Astrocyte (in vitro differentiated cells and primary cell): ENCODE measurements at regions not wholly inside any gene's neighbourhood (a gene's known extent, or its start where the extent isn't known, plus 50 kb on each side); places are given as distances from the start of the nearest gene placed in this dataset.

ENCODE experiments used
- EZH2 ChIP-seq: IDR thresholded peaks from 2 replicates; pipeline ENCODE4 v1.6.1; 2012; ENCODE audit warnings: mild to moderate bottlenecking, low read length, inconsistent platforms; ENCODE audit not compliant: insufficient read depth
- TF ChIP-seq, protein P1 (sequence below): IDR thresholded peaks from 2 replicates; pipeline ENCODE4 v1.5.1; 2011; ENCODE audit warnings: low read depth, mild to moderate bottlenecking, inconsistent platforms, low read length, moderate library complexity; ENCODE audit not compliant: insufficient read depth

DNA sequence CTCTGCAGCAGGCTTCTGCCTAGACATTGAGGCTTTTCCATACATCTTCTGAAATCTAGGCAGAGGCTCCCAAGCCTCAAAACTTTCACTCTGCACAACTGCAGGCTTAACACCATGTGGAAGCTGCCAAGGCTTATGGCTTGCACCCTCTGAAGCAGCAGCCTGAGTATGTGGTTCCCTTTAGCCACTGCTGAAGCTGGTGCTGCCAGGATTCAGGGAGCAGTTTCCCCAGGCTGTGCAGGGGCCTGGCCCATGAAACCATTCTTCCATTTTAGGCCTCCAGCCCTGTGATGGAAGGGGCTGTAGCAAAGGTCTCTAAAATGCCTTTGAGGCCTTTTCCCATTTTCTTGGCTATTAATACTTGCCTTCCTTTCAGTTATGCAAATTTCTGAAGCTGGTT is 680.3 kb upstream of the FTMT start:
- TF ChIP-seq, protein P1, sequence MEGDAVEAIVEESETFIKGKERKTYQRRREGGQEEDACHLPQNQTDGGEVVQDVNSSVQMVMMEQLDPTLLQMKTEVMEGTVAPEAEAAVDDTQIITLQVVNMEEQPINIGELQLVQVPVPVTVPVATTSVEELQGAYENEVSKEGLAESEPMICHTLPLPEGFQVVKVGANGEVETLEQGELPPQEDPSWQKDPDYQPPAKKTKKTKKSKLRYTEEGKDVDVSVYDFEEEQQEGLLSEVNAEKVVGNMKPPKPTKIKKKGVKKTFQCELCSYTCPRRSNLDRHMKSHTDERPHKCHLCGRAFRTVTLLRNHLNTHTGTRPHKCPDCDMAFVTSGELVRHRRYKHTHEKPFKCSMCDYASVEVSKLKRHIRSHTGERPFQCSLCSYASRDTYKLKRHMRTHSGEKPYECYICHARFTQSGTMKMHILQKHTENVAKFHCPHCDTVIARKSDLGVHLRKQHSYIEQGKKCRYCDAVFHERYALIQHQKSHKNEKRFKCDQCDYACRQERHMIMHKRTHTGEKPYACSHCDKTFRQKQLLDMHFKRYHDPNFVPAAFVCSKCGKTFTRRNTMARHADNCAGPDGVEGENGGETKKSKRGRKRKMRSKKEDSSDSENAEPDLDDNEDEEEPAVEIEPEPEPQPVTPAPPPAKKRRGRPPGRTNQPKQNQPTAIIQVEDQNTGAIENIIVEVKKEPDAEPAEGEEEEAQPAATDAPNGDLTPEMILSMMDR, result no peak
- TF ChIP-seq EZH2, result no peak
